ENCODE measurements at regions not wholly inside any gene's neighbourhood (a gene's known extent, or its start where the extent isn't known, plus 50 kb on each side); places are given as distances from the start of the nearest gene placed in this dataset.

DNA sequence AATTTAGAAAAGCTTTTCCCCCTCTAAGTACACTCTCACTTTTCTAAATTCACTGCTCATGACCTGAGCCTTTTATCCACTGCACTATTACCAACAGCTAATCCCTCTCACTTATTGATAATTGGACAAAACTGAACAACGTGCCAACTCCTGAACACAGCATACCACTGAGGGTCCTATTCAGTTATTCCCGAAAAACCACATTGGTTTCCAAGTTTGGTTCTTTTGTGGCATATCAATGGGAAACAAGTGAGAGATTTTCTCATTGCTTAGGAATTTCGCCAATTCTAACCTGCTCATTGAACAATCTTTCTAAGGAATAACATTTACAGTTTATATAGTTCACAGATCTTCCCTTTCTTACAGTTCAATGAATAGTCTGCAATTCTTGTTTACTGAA, 977.4 kb downstream of the TMEM182 start:
- Histone ChIP-seq H3K27me3 (replicated peaks; ENCODE audit: insufficient read depth, low read length) (no peaks in the 10 kb centered on the region), H3K79me2 (ENCODE audit: low read length) (no peaks in the 10 kb centered on the region), H3K9me2 (replicated peaks; ENCODE audit: insufficient read depth, low read length) (no peaks in the 10 kb centered on the region), H3F3A (ENCODE audit: insufficient read depth, low read length) (no peaks in the 10 kb centered on the region), H3K36me3 (replicated peaks; ENCODE audit: insufficient read depth, low read length) (no peaks in the 10 kb centered on the region), H4K20me1 (ENCODE audit: insufficient read depth, low read length) (no peaks in the 10 kb centered on the region), H3K9ac (ENCODE audit: low read length) (no peak overlapping the region), H3K9me3 (replicated peaks; ENCODE audit: insufficient read depth, low read length) (no peaks in the 10 kb centered on the region), H3K4me1 (ENCODE audit: low read length) (no peaks in the 10 kb centered on the region), H3K4me3 (ENCODE audit: low read length) (no peak overlapping the region), H3K4me2 (ENCODE audit: low read depth, low read length) (no peak overlapping the region), H2AFZ (ENCODE audit: low read length) (no peak overlapping the region), H3K27ac (ENCODE audit: low read length) (no peak overlapping the region)
- TF ChIP-seq, protein P1, sequence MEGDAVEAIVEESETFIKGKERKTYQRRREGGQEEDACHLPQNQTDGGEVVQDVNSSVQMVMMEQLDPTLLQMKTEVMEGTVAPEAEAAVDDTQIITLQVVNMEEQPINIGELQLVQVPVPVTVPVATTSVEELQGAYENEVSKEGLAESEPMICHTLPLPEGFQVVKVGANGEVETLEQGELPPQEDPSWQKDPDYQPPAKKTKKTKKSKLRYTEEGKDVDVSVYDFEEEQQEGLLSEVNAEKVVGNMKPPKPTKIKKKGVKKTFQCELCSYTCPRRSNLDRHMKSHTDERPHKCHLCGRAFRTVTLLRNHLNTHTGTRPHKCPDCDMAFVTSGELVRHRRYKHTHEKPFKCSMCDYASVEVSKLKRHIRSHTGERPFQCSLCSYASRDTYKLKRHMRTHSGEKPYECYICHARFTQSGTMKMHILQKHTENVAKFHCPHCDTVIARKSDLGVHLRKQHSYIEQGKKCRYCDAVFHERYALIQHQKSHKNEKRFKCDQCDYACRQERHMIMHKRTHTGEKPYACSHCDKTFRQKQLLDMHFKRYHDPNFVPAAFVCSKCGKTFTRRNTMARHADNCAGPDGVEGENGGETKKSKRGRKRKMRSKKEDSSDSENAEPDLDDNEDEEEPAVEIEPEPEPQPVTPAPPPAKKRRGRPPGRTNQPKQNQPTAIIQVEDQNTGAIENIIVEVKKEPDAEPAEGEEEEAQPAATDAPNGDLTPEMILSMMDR (IDR thresholded peaks at IDR 0.05; ENCODE audit: low read length), result no peak
- TF ChIP-seq EZH2 (optimal IDR thresholded peaks at IDR 0.05; ENCODE audit: low read depth, low read length) (no peak), EZH2phosphoT487 (IDR thresholded peaks at IDR 0.05; ENCODE audit: low read length) (no peak)
- DNase-seq, result no peak

DNA sequence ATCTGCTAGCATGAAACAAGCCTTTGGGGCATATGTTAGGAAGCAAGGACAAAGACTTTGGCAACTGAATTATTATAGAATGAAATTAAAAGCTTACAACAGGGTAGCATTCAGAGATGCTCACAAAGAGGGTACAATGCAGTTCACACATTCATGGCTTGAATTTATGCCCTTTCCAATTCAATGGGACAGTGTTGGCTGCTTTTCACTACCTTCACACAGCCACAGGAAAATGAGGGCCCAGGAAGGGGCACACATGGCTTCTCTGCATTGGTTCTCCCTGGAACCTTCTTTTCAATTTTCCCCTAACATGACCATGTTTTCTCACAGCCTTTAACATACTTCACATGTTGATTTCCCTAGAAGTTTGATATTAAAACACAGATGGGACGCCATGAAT, 978.1 kb downstream of the TMEM182 start:
- no peaks in the 10 kb centered on the region for H3K9me3 ChIP-seq (replicated peaks; ENCODE audit: insufficient read depth, low read length)

DNA sequence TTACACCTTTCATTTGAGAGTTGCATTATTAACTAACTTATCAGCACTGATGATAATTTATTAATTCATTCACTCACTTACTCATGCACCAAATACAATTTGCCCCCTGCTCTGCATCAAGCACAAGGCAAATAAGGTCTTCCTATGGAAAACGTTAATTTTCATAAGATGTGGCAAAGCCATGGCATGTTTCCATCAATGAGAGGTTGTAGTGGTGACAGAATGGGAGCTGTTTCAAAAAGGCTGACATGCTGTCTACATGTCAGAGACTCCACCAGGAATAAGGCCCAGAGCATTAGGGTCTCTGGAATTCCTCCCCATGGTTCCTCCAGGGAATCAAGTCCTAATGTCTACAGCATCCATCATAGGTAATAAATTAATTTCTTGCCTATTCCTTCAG, 978.8 kb downstream of the TMEM182 start:
- H3K4me3 ChIP-seq (ENCODE audit: low read length), result no peak overlapping the region
- no peaks in the 10 kb centered on the region for H3K9me3 ChIP-seq (replicated peaks; ENCODE audit: insufficient read depth, low read length)
- no peak overlapping the region for H3K4me2 ChIP-seq (ENCODE audit: low read depth, low read length)
- no peak for TF ChIP-seq EZH2 (optimal IDR thresholded peaks at IDR 0.05; ENCODE audit: low read depth, low read length)
- TF ChIP-seq, protein P1 (IDR thresholded peaks at IDR 0.05; ENCODE audit: low read length), result no peak
- TF ChIP-seq EZH2phosphoT487 (IDR thresholded peaks at IDR 0.05; ENCODE audit: low read length), result no peak
- H3K27ac ChIP-seq (ENCODE audit: low read length), result no peak overlapping the region
- no peaks in the 10 kb centered on the region for H3K36me3 ChIP-seq (replicated peaks; ENCODE audit: insufficient read depth, low read length)
- H3K79me2 ChIP-seq (ENCODE audit: low read length), result no peaks in the 10 kb centered on the region
- H3K9ac ChIP-seq (ENCODE audit: low read length), result no peak overlapping the region
- no peaks in the 10 kb centered on the region for H4K20me1 ChIP-seq (ENCODE audit: insufficient read depth, low read length)
- no peak for DNase-seq
- no peak overlapping the region for H2AFZ ChIP-seq (ENCODE audit: low read length)
- H3K4me1 ChIP-seq (ENCODE audit: low read length), result no peaks in the 10 kb centered on the region
- H3F3A ChIP-seq (ENCODE audit: insufficient read depth, low read length), result no peaks in the 10 kb centered on the region
- H3K27me3 ChIP-seq (replicated peaks; ENCODE audit: insufficient read depth, low read length), result no peaks in the 10 kb centered on the region
- no peaks in the 10 kb centered on the region for H3K9me2 ChIP-seq (replicated peaks; ENCODE audit: insufficient read depth, low read length)

More for the DNA sequence above, 978.1 kb downstream of the TMEM182 start:
- no peaks in the 10 kb centered on the region for H3K36me3 ChIP-seq (replicated peaks; ENCODE audit: insufficient read depth, low read length)
- H2AFZ ChIP-seq (ENCODE audit: low read length), result no peak overlapping the region
- no peak overlapping the region for H3K4me3 ChIP-seq (ENCODE audit: low read length)
- DNase-seq, result no peak
- H3K4me1 ChIP-seq (ENCODE audit: low read length), result no peaks in the 10 kb centered on the region
- no peaks in the 10 kb centered on the region for H3K27me3 ChIP-seq (replicated peaks; ENCODE audit: insufficient read depth, low read length)
- no peaks in the 10 kb centered on the region for H4K20me1 ChIP-seq (ENCODE audit: insufficient read depth, low read length)
- no peaks in the 10 kb centered on the region for H3K9me2 ChIP-seq (replicated peaks; ENCODE audit: insufficient read depth, low read length)
- no peak overlapping the region for H3K27ac ChIP-seq (ENCODE audit: low read length)
- no peak overlapping the region for H3K9ac ChIP-seq (ENCODE audit: low read length)
- TF ChIP-seq EZH2phosphoT487 (IDR thresholded peaks at IDR 0.05; ENCODE audit: low read length) (no peak), EZH2 (optimal IDR thresholded peaks at IDR 0.05; ENCODE audit: low read depth, low read length) (no peak)
- TF ChIP-seq, protein P1 (IDR thresholded peaks at IDR 0.05; ENCODE audit: low read length), result no peak
- no peaks in the 10 kb centered on the region for H3F3A ChIP-seq (ENCODE audit: insufficient read depth, low read length)
- H3K4me2 ChIP-seq (ENCODE audit: low read depth, low read length), result no peak overlapping the region
- no peaks in the 10 kb centered on the region for H3K79me2 ChIP-seq (ENCODE audit: low read length)

Data from MM.1S (cell line).